HUES64 (cell line): ENCODE measurements at regions not wholly inside any gene's neighbourhood (a gene's known extent, or its start where the extent isn't known, plus 50 kb on each side); places are given as distances from the start of the nearest gene placed in this dataset.

ENCODE experiments used
- H3K27ac ChIP-seq: 2 replicates; pipeline ENCODE4 v1.7.0; 2013; ENCODE audit warnings: low read depth, low read length, inconsistent platforms
- H3K27me3 ChIP-seq: 2 replicates; pipeline ENCODE4 v1.6.1; 2013; ENCODE audit warnings: mild to moderate bottlenecking, low read length; ENCODE audit not compliant: insufficient read depth
- H3K36me3 ChIP-seq: 2 replicates; pipeline ENCODE4 v1.6.1; 2013; ENCODE audit warnings: mild to moderate bottlenecking, low read length; ENCODE audit not compliant: insufficient read depth
- H3K4me1 ChIP-seq: 2 replicates; pipeline ENCODE4 v1.6.1; 2013; ENCODE audit warnings: mild to moderate bottlenecking, low read length, moderate library complexity; ENCODE audit not compliant: insufficient read depth
- H3K4me3 ChIP-seq: 2 replicates; pipeline ENCODE4 v1.5.1; 2013; ENCODE audit warnings: mild to moderate bottlenecking, low read length, moderate library complexity
- H3K9ac ChIP-seq: 2 replicates; pipeline ENCODE4 v1.6.1; 2013; ENCODE audit warnings: mild to moderate bottlenecking, low read depth, low read length
- H3K9me3 ChIP-seq: 2 replicates; pipeline ENCODE4 v1.6.1; 2013; ENCODE audit warnings: low read depth, low read length; ENCODE audit not compliant: insufficient read depth
- WGBS: fragments of 150-250, 120-280 bp; methylation state at CpG from one replicate; pipeline ENCODE4 v1.1.7; 2013; ENCODE audit warnings: missing lambda C conversion rate; 5-methylcytosine and 5-hydroxymethylcytosine counted together

DNA sequence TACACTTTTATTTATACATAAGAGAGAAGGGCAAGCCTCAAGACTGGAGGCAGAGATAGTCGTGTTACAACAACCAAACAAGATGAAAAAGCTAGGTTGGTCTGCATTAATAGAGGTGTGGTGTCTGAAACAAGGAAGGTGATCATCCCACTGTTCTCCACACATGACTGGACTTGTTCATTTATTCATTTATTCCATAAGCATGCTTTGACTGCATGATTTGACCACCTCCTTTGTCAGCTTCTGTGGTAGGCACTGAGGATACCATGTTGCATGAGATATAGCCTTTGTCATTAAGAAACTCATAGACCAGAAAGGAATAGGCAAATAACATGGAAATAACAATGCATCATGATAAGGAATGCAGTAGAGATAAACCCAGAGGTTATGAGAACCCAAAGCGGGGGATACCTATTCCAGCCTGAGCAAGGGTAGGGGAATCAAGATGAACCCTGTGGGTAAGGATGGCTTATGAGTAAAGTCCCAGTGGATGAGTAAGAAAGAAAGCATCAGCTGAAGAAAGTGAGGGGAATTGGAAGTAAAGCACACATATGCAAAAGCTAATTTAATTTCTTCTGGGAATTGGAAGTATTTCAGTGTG lies 173.7 kb upstream of the FGGY start:
- Histone ChIP-seq H3K9ac (no peak overlapping the region), H3K36me3 (no peaks in the 10 kb centered on the region), H3K27me3 (no peaks in the 10 kb centered on the region), H3K4me3 (no peak overlapping the region), H3K9me3 (no peaks in the 10 kb centered on the region), H3K4me1 (peaks cover 9% of the 10 kb centered on the region), H3K27ac (no peak overlapping the region)
- 94% methylated on average over 2 of the region's 2 CpGs for WGBS

DNA sequence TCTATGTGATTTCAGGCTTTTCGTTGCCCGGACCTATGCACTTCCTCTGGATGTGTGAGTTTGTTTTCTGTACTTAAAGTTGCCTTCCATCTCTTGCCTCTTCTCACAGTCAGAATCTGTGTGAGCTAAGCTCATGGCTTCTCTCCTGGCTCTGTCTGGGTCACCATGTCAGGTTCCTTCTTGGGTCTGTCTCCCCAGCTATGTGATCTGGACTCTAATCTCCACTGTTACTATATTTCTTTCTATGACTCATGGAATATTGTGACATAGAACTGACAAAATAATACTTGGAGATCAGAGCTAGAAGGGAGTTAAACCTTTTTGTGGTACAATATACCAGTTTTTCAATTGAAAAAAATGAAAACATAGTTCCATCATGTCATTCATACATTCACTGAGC lies 172.7 kb upstream of the FGGY start:
- no peaks in the 10 kb centered on the region for H3K9me3 ChIP-seq
- H3K27me3 ChIP-seq, result no peaks in the 10 kb centered on the region
- H3K27ac ChIP-seq, result no peak overlapping the region
- H3K4me3 ChIP-seq, result no peak overlapping the region
- H3K9ac ChIP-seq, result no peak overlapping the region
- peaks cover 13% of the 10 kb centered on the region; the same call in 1 of the 2 replicates for H3K4me1 ChIP-seq
- 100% methylated on average over 2 of the region's 2 CpGs for WGBS
- H3K36me3 ChIP-seq, result no peaks in the 10 kb centered on the region

DNA sequence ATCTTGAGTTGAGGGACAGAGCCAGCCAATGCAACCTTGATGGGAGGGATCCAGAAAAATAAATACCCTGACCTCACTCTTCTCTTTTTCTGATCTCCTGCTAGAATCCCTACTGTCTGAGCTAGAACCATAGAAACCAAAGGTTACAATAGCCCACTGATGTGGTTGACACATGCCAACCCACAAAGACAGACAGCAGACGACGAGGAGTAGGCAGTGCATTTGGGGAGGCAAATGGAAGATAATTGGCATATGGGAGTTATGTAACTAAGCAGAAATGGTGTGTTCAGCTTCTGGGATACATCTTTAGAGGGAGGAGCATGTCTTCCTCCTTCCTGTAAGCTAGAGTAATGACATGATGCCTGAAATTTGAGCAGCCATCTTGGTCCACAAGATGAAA lies 171.7 kb upstream of the FGGY start:
- Histone ChIP-seq H3K27me3 (no peaks in the 10 kb centered on the region), H3K4me1 (peaks cover 15% of the 10 kb centered on the region; the same call in 1 of the 2 replicates), H3K4me3 (no peak overlapping the region), H3K9ac (no peak overlapping the region), H3K36me3 (no peaks in the 10 kb centered on the region), H3K27ac (no peak overlapping the region), H3K9me3 (no peaks in the 10 kb centered on the region)
- 94% methylated on average over 2 of the region's 2 CpGs for WGBS

DNA sequence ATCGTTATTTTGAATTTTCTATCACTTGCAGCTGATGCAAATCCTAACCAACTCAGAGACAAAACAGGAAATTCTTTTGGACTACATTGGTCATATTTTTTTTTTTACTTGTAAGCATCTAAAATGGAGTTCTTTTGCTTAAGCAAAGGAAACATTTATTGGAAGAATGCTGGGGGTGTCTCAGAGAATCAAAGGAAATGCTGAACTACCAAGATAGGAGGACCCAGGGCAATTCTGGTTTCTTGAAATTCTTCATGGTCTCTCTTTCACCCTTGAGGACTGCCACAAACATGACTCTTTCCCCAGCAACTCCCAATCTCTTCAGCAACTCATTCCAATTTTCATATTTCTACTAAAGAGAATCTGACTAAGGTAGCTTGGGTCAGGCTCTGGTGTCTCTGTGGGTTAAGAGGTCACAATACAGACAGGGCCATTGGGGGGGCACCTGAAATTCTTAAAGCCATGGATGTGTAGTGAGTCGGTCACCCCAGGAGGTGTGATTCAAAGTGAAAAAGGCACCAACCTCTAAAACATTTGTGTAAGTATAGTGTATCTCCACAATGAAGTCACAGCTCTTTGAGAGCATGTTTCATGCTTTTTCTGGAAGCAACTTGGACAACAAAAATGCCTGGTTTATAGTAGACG lies 171.1 kb upstream of the FGGY start:
- H3K9me3 ChIP-seq, result no peaks in the 10 kb centered on the region
- H3K27me3 ChIP-seq, result no peaks in the 10 kb centered on the region
- no peak overlapping the region for H3K4me3 ChIP-seq
- peaks cover 15% of the 10 kb centered on the region; the same call in 1 of the 2 replicates for H3K4me1 ChIP-seq
- no peak overlapping the region for H3K27ac ChIP-seq
- WGBS, result 94% methylated on average over 3 of the region's 3 CpGs
- H3K9ac ChIP-seq, result no peak overlapping the region
- no peaks in the 10 kb centered on the region for H3K36me3 ChIP-seq

DNA sequence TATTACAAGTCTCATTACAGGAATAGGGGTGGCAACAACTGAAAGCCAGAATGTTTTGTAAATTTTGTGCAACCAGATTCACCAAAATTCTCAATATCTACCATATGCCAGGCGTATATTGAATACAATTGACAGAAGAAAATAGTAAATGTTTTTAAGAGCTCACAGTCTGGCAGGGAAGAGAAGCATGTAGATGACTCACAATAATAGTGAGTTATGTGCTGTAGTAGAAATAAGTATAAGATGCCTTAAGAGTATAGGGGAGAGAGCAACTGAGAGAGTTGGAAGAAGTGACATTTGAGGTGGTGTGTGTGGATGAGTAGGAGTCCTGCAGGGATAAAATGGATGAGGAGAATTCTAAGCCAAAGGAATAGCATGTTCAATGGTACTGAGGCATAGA lies 170.5 kb upstream of the FGGY start:
- Histone ChIP-seq H3K27ac (no peak overlapping the region), H3K9me3 (no peaks in the 10 kb centered on the region), H3K4me1 (peaks cover 15% of the 10 kb centered on the region; the same call in 1 of the 2 replicates), H3K27me3 (no peaks in the 10 kb centered on the region), H3K9ac (no peak overlapping the region), H3K4me3 (no peak overlapping the region), H3K36me3 (no peaks in the 10 kb centered on the region)
- 100% methylated on average over 1 of the region's 1 CpG for WGBS

DNA sequence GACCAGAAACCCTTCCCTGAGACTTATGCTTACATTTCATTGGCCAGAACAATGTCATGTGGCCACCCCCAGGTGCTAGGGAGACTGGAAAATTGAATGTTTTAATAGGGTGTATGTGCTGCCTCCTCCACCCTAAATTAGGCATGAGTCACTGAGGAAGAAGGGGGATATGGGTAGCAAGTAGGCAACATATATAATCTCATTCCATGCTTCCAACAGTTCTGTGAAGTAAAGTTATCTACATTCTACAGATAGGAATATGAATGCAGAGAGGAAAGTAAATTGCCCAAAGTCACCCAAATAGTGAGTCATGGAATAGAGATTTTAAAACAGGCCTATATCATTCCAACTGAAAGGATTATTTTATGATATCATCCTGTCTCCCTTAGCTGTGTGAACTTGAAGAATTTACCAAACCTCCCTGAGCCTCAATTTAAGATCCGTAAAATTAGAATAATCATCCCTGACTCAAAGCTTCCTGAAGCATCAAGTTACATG lies 168.6 kb upstream of the FGGY start:
- Histone ChIP-seq H3K36me3 (no peaks in the 10 kb centered on the region), H3K9ac (no peak overlapping the region), H3K27me3 (no peaks in the 10 kb centered on the region), H3K9me3 (no peaks in the 10 kb centered on the region), H3K4me3 (no peak overlapping the region), H3K27ac (no peak overlapping the region), H3K4me1 (peaks cover 23% of the 10 kb centered on the region; the same call in 1 of the 2 replicates)
- WGBS, result 80% methylated on average over 1 of the region's 1 CpG

DNA sequence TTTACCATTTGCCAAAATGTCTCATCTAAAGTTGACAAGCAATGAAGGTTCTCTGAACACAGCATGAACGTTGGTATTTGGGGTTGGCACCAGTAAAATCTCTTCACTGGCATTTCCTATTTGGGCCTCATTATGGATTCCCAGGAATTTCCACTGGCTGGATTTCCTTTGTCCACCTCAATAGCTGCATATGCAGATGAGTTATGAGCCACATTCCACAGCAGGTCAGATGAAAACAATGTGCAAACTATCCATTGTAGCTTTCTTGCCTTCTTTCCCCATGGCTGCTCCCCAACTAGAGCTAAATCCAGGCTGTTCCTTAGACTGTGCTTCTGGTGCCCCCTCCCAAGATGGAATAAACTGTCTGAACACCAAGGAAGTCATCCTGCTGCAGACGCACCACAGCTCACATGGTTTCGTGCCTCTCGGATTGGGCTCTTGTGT lies 168.1 kb upstream of the FGGY start:
- Histone ChIP-seq H3K4me1 (peaks cover 23% of the 10 kb centered on the region; the same call in 1 of the 2 replicates), H3K27me3 (no peaks in the 10 kb centered on the region), H3K4me3 (no peak overlapping the region), H3K27ac (peak overlapping the region; percentile 19; the same call in 1 of the 2 replicates), H3K9ac (no peak overlapping the region), H3K9me3 (no peaks in the 10 kb centered on the region), H3K36me3 (no peaks in the 10 kb centered on the region)
- WGBS, result 76% methylated on average over 4 of the region's 4 CpGs

DNA sequence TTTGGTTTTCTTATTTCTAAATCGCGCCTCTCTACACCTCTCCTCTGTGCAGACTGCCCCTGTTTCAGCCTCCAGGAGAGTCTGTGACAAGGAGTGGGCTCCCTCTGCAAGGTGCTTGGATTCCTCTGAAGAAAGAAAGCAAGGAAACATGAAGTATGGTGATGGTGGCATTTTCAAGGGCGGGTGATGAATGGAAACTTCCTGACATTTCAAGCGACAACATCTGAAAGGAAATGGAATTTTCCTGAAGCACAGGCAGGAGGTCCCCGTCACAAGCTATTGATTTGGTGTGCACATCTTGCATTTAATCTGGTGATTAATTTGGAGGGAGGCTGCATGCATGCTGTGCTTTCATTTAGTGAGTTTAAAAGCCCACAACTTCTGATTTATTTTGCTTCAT lies 164.6 kb upstream of the FGGY start:
- H3K4me1 ChIP-seq, result peaks cover 23% of the 10 kb centered on the region; the same call in 1 of the 2 replicates
- H3K36me3 ChIP-seq, result no peaks in the 10 kb centered on the region
- no peak overlapping the region for H3K27ac ChIP-seq
- no peak overlapping the region for H3K4me3 ChIP-seq
- H3K27me3 ChIP-seq, result no peaks in the 10 kb centered on the region
- H3K9me3 ChIP-seq, result no peaks in the 10 kb centered on the region
- 79% methylated on average over 5 of the region's 5 CpGs for WGBS
- H3K9ac ChIP-seq, result no peak overlapping the region

DNA sequence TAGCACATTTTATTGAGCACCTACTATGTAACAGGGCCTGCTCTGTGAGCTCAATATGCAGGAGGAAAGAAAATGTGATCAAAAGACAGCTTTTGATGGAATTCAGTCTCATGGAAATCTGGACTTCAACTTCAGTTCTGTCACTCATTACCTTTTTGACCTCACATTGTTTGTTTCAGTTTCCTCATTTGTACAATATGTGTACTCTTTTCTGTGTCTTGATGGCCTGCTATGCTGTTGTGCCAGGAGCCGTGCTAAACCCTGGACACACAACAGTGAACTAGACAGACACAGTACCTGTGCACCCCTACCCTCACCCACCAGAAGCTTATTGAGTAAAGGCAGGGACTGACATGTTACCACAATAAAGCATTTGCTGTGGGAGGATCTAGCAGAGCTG lies 162.9 kb upstream of the FGGY start:
- Histone ChIP-seq H3K4me3 (no peak overlapping the region), H3K9me3 (no peaks in the 10 kb centered on the region), H3K9ac (no peak overlapping the region), H3K4me1 (peaks cover 12% of the 10 kb centered on the region; the same call in 1 of the 2 replicates), H3K27me3 (no peaks in the 10 kb centered on the region), H3K36me3 (no peaks in the 10 kb centered on the region), H3K27ac (no peak overlapping the region)
- 100% methylated on average over 1 of the region's 1 CpG for WGBS

DNA sequence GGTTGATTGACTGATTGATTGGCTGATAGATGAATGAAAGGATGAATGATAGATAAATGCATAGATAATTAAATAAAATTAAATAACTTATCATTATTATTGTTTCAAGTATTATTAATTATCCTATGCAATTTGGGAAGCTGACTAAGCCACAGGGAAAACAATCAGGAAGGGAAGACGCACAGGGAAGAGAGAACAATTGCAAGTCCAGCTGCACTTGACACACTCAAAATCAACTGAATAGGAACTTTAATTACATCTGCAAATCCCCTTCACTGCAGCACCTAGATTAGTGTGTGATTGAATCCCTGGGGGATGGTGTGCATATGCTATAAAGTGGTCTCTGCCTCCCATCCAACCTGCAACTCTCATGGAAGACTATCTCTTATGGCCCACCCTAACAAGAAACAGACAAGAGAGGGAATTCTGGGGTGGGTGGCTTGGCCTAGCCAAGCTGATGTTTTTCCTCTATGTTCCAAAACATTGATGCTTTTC lies 161.1 kb upstream of the FGGY start:
- no peaks in the 10 kb centered on the region for H3K36me3 ChIP-seq
- H3K4me3 ChIP-seq, result no peak overlapping the region
- H3K4me1 ChIP-seq, result peaks cover 8% of the 10 kb centered on the region; the same call in 1 of the 2 replicates
- WGBS, result 89% methylated on average over 1 of the region's 1 CpG
- no peaks in the 10 kb centered on the region for H3K27me3 ChIP-seq
- no peak overlapping the region for H3K9ac ChIP-seq
- H3K9me3 ChIP-seq, result no peaks in the 10 kb centered on the region
- no peak overlapping the region for H3K27ac ChIP-seq

DNA sequence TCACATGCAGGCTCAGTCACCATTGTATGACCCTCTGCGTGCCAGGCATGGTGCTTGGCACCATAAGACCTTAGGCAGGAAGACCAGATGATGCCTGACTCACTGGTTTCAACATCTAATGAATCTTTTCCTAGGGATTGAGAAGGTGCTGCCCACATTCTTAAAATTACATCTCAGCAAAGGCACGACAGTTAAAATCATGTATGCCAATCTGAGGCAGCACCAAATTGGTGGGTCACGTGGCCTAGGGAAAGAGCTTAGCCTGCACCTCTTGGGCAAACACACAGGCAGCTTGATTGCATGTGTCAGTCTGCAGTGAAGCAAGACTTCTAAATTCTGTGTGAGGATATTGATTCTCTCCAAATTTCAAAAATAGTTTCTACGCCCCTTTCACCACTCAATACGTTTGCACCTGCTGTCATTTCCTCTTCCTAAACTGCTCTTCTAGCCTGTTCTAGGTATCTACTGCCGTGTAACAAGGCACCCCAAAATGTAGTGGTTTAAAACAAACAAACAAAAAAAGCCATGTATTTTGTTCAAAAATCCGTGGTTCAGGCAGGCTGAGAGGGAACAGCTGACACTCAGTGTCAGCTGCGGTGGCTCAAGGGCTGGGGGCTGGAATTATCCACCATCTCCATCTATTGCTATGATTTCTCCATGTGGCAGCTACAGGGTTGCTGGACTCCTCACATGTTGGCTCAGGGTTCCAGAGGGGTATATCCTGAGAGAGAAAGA lies 160.2 kb upstream of the FGGY start:
- WGBS, result 93% methylated on average over 8 of the region's 8 CpGs
- no peaks in the 10 kb centered on the region for H3K9me3 ChIP-seq
- H3K4me1 ChIP-seq, result peaks cover 8% of the 10 kb centered on the region; the same call in 1 of the 2 replicates
- no peak overlapping the region for H3K4me3 ChIP-seq
- no peak overlapping the region for H3K9ac ChIP-seq
- no peak overlapping the region for H3K27ac ChIP-seq
- H3K36me3 ChIP-seq, result no peaks in the 10 kb centered on the region
- H3K27me3 ChIP-seq, result no peaks in the 10 kb centered on the region
